SK-N-SH treated with all-trans-retinoic acid at 6 μM for 48 hours (cell line): ENCODE measurements at regions not wholly inside any gene's neighbourhood (a gene's known extent, or its start where the extent isn't known, plus 50 kb on each side); places are given as distances from the start of the nearest gene placed in this dataset.

ENCODE experiments used
- ATAC-seq: fragments of 200-7000 bp; cut with Tn5 transposase; 3 replicates; pipeline ENCODE4 v1.9.1; 2020; ENCODE audit warnings: mild to moderate bottlenecking, moderate library complexity
- ARNTL ChIP-seq: fragments of 450-650 bp; formaldehyde crosslinking; IDR thresholded peaks from 2 replicates; pipeline ENCODE4 v1.5.0; 2020; ENCODE audit warnings: low read depth, mild to moderate bottlenecking, moderate library complexity, borderline replicate concordance
- CREB5 ChIP-seq: fragments of 250-450 bp; sonication (Bioruptor Pico); IDR thresholded peaks from 2 replicates; pipeline ENCODE4 v1.5.1; 2020; ENCODE audit warnings: low read depth, mild to moderate bottlenecking, moderate library complexity
- CSDC2 ChIP-seq: fragments of 250-450 bp; sonication (Bioruptor Pico); IDR thresholded peaks from 2 replicates; pipeline ENCODE4 v1.5.0; 2020; ENCODE audit warnings: mild to moderate bottlenecking, moderate library complexity
- ESRRG ChIP-seq: fragments of 250-450 bp; sonication (Bioruptor Pico); IDR thresholded peaks from 2 replicates; pipeline ENCODE4 v1.6.1; 2021; ENCODE audit warnings: mild to moderate bottlenecking
- GLIS3 ChIP-seq: fragments of 250-450 bp; sonication (Bioruptor Pico); IDR thresholded peaks from 2 replicates; pipeline ENCODE4 v1.5.0; 2020; ENCODE audit warnings: mild to moderate bottlenecking, moderate library complexity
- ISL1 ChIP-seq: fragments of 250-450 bp; sonication (Bioruptor Pico); IDR thresholded peaks from 2 replicates; pipeline ENCODE4 v2.1.2; 2022; ENCODE audit warnings: mild to moderate bottlenecking, moderate library complexity
- OSR1 ChIP-seq: fragments of 250-450 bp; sonication (Bioruptor Pico); IDR thresholded peaks from 2 replicates; pipeline ENCODE4 v1.8.0; 2022; ENCODE audit warnings: moderate library complexity, mild to moderate bottlenecking, inconsistent platforms
- PATZ1 ChIP-seq: fragments of 250-450 bp; sonication (Bioruptor Pico); IDR thresholded peaks from 2 replicates; pipeline ENCODE4 v1.8.0; 2020; ENCODE audit warnings: mild to moderate bottlenecking, moderate library complexity, borderline replicate concordance
- POU6F1 ChIP-seq: fragments of 250-450 bp; sonication (Bioruptor Pico); IDR thresholded peaks from 2 replicates; pipeline ENCODE4 v1.8.0; 2021; ENCODE audit warnings: low read depth, mild to moderate bottlenecking, moderate library complexity, borderline replicate concordance
- PPARA ChIP-seq: fragments of 250-450 bp; sonication (Bioruptor Pico); IDR thresholded peaks from 2 replicates; pipeline ENCODE4 v1.5.0; 2020; ENCODE audit warnings: mild to moderate bottlenecking, borderline replicate concordance
- RARB ChIP-seq: fragments of 250-450 bp; sonication (Bioruptor Pico); IDR thresholded peaks from 2 replicates; pipeline ENCODE4 v1.8.0; 2021; ENCODE audit warnings: mild to moderate bottlenecking, moderate library complexity
- SNAI2 ChIP-seq: fragments of 250-450 bp; sonication (Bioruptor Pico); IDR thresholded peaks from 2 replicates; pipeline ENCODE4 v1.5.0; 2020; ENCODE audit warnings: mild to moderate bottlenecking, moderate library complexity
- TCF4 ChIP-seq: fragments of 250-450 bp; sonication (Bioruptor Pico); IDR thresholded peaks from 2 replicates; pipeline ENCODE4 v1.8.0; 2021; ENCODE audit warnings: mild to moderate bottlenecking, moderate library complexity, borderline replicate concordance
- TOX ChIP-seq: fragments of 250-450 bp; sonication (Bioruptor Pico); IDR thresholded peaks from 2 replicates; pipeline ENCODE4 v1.8.0; 2021; ENCODE audit warnings: mild to moderate bottlenecking, moderate library complexity, borderline replicate concordance
- TSHZ2 ChIP-seq: fragments of 250-450 bp; sonication (Bioruptor Pico); IDR thresholded peaks from 2 replicates; pipeline ENCODE4 v1.5.0; 2020; ENCODE audit warnings: mild to moderate bottlenecking, moderate library complexity
- ZC3H10 ChIP-seq: fragments of 250-450 bp; sonication (Bioruptor Pico); IDR thresholded peaks from 2 replicates; pipeline ENCODE4 v1.5.1; 2021; ENCODE audit warnings: mild to moderate bottlenecking, moderate library complexity
- ZFP3 ChIP-seq: fragments of 250-450 bp; sonication (Bioruptor Pico); IDR thresholded peaks from 2 replicates; pipeline ENCODE4 v1.5.0; 2020; ENCODE audit warnings: mild to moderate bottlenecking, moderate library complexity
- ZFP30 ChIP-seq: fragments of 450-650 bp; formaldehyde crosslinking; IDR thresholded peaks from 2 replicates; pipeline ENCODE4 v1.5.0; 2022; ENCODE audit warnings: mild to moderate bottlenecking, moderate library complexity
- ZNF565 ChIP-seq: fragments of 450-650 bp; formaldehyde crosslinking; conservative IDR thresholded peaks from 2 replicates; pipeline ENCODE4 v1.5.0; 2020; ENCODE audit warnings: low read depth, mild to moderate bottlenecking, moderate library complexity
- ZNF70 ChIP-seq: fragments of 450-650 bp; formaldehyde crosslinking; IDR thresholded peaks from 2 replicates; pipeline ENCODE4 v1.5.0; 2020; ENCODE audit warnings: mild to moderate bottlenecking, moderate library complexity
- ZNF8 ChIP-seq: fragments of 450-650 bp; formaldehyde crosslinking; IDR thresholded peaks from 2 replicates; pipeline ENCODE4 v1.5.0; 2020; ENCODE audit warnings: mild to moderate bottlenecking, moderate library complexity
- TF ChIP-seq, protein P1 (sequence below): fragments of 250-450 bp; sonication (Bioruptor Pico); IDR thresholded peaks from 2 replicates; pipeline ENCODE4 v1.5.1; 2021; ENCODE audit warnings: mild to moderate bottlenecking, moderate library complexity

DNA sequence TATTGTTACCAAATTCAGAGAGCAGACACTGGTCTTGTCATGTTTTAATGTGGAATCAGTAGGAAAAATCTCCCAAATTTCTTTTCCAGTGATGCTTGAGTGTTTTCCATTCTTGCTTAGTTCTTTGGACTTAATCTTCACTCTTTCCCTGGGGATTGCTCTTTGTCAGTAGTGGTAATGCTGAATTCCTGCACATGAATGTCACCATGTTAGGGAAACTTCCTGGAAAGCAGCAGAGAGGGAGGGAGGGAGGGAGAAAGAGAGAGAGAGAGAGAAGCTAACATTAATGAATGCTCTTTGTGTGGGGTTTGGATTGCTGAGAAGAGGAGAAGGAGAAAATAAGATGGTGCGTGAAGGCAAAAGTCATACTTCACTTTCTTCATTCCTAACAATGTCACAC is 295.3 kb upstream of the COBL start:
- no peak for ATAC-seq
- no peak for TF ChIP-seq TSHZ2
- TF ChIP-seq POU6F1 (CRISPR knock-in tag): no peak
- TF ChIP-seq SNAI2 (CRISPR knock-in tag): no peak
- TF ChIP-seq ZC3H10: no peak
- no peak for TF ChIP-seq CREB5 (CRISPR knock-in tag)
- no peak for TF ChIP-seq TOX (CRISPR knock-in tag)
- TF ChIP-seq OSR1 (CRISPR knock-in tag): no peak
- no peak for TF ChIP-seq RARB
- no peak for TF ChIP-seq ARNTL (CRISPR knock-in tag)
- TF ChIP-seq, protein P1, sequence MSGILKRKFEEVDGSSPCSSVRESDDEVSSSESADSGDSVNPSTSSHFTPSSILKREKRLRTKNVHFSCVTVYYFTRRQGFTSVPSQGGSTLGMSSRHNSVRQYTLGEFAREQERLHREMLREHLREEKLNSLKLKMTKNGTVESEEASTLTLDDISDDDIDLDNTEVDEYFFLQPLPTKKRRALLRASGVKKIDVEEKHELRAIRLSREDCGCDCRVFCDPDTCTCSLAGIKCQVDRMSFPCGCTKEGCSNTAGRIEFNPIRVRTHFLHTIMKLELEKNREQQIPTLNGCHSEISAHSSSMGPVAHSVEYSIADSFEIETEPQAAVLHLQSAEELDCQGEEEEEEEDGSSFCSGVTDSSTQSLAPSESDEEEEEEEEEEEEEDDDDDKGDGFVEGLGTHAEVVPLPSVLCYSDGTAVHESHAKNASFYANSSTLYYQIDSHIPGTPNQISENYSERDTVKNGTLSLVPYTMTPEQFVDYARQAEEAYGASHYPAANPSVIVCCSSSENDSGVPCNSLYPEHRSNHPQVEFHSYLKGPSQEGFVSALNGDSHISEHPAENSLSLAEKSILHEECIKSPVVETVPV (CRISPR knock-in tag): no peak
- TF ChIP-seq ZFP30: no peak
- TF ChIP-seq PPARA (CRISPR knock-in tag): no peak
- TF ChIP-seq ZFP3 (CRISPR knock-in tag): no peak
- TF ChIP-seq CSDC2 (CRISPR knock-in tag): no peak
- no peak for TF ChIP-seq ESRRG (CRISPR knock-in tag)
- TF ChIP-seq TCF4 (CRISPR knock-in tag): no peak
- TF ChIP-seq GLIS3 (CRISPR knock-in tag): no peak
- no peak for TF ChIP-seq ZNF565
- TF ChIP-seq PATZ1: no peak

DNA sequence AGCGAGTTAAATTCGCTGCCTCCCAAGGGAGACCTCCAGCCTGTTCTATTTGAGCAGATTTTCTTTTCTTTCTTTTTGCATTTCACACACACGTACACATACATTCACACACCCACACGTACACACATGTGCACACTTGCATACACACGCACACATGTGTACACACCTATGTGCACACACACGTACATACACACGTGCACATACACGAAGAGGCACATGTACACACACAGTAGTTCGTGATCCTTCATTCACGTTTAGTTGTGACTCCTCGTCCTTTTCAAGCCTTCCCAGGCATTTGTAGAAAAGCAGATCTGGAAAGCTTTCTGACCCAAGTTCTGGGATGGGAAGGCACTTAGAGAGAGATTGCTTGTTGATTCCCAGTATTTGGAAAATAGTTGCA is 290.8 kb upstream of the COBL start:
- ATAC-seq: no peak
- TF ChIP-seq ZFP30: no peak
- TF ChIP-seq ESRRG (CRISPR knock-in tag): no peak
- no peak for TF ChIP-seq SNAI2 (CRISPR knock-in tag)
- no peak for TF ChIP-seq ZNF8 (CRISPR knock-in tag)
- TF ChIP-seq ZNF70 (CRISPR knock-in tag): no peak
- no peak for TF ChIP-seq POU6F1 (CRISPR knock-in tag)
- TF ChIP-seq ISL1: no peak
- TF ChIP-seq RARB: no peak
- no peak for TF ChIP-seq GLIS3 (CRISPR knock-in tag)
- no peak for TF ChIP-seq TCF4 (CRISPR knock-in tag)
- no peak for TF ChIP-seq CREB5 (CRISPR knock-in tag)
- TF ChIP-seq, protein P1 (CRISPR knock-in tag): no peak
- TF ChIP-seq OSR1 (CRISPR knock-in tag): no peak
- TF ChIP-seq, all 23 proteins: peak for 0
